Right lung (tissue), 2 donors: ENCODE measurements at regions not wholly inside any gene's neighbourhood (a gene's known extent, or its start where the extent isn't known, plus 50 kb on each side); places are given as distances from the start of the nearest gene placed in this dataset.
A peak's percentile ranks its signal among the peaks of the same experiment; 100 is the strongest.
"Not testable (repeated sequence)": the region's sequence is repeated elsewhere in the genome, so short reads cannot be mapped to it uniquely, and the experiment has no call there.

Experiments used
- DNase-seq, 2 donors: peaks; one replicate each; pipeline ENCODE4 v3.0.0-alpha.2; 2013

DNA sequence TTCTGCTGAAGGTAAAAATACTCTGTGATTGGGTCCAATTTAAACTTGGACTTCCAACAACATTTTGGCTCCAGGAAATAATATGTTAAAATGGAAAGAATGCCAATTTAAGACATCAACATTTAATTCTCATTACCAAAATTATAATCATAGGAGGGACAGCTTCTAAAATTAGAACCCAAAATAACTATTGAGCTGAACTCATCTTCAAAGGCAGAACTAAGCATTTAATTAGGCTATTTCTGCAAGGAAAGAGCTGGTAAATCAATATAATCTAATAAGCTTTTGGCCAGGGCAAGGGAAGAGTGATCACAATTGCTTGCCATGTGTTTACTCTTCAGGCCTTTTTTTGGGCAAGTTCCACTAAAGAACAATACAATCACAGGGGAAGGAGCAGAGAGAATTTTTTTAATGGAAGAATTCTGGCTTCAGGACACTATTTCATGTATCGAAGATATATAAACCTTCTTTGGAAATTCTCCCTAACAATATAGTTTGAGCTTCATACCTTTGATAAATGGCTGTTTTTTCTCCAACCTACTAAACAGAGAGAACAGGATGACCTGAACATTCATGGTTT is 133.1 kb upstream of the PTBP2 start:
- DNase-seq = peak; percentile 34 to 43

DNA sequence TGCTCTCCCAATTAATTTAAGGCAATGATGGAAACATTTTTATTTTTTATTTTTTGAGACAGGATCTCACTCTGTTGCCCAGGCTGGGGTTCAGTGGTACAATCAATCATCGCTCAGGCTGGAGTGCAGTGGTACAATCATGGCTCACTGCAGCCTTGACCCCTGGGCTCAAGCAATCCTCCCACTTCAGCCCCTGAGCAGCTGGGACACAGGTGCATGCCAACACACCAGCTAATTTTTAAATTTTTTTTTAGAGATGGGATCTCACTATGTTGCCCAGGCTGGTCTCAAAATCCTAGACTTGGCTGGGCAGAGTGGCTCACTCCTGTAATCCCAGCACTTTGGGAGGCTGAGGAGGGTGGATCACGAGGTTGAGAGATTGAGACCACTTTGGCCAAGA is 126.1 kb upstream of the PTBP2 start:
- not testable (repeated sequence) for DNase-seq

DNA sequence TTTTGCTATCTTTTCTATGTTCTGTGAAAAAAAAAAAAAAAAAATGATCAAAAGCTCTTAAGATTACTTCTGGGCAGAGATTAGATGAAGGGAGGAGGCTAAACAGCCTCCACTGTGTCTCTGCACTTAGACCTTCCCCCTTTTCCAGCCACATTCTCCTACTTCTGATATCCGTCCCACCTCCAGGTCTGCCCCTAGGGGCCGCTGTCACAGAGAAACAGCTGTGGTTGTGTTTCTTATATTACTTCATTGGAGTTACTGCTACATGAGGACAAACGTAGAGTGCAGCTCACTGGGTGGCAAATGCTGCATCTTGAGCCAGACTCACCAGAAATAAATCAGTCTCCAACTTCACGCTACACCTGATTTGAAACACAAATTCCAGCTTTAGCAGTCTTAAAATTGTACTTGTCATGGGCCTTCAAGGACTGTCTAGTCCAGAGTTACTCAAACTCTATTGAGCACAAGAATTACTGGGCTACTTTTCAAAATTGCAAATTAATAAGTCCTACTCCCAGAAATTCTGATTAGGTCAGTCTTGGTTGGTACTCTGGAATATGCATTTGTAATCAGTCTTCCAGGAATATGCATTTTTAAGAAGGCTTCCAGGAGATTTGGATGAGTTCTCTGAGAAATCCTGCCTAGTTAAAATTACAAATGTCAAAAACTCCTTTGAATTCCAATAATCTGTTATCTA is 125.2 kb upstream of the PTBP2 start:
- DNase-seq = no peak

DNA sequence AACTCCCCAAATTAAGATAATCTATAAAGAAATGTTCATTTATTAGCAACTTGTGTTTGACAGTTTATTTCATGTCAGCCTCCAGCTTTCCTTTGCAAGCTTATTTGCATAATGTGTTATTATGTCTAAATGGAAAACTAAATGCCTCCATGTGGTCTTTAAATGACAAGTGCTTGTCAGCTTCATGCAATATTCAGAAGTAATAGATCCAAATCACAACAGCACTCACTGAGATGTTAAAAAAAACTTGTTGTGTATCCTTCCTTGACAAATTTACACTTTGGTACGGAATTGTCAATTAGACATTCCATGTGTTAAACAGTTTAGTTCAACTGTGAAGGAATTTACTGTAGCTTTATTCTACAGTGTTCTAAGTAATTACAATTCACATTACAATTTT is 124.4 kb upstream of the PTBP2 start:
- no peak for DNase-seq

DNA sequence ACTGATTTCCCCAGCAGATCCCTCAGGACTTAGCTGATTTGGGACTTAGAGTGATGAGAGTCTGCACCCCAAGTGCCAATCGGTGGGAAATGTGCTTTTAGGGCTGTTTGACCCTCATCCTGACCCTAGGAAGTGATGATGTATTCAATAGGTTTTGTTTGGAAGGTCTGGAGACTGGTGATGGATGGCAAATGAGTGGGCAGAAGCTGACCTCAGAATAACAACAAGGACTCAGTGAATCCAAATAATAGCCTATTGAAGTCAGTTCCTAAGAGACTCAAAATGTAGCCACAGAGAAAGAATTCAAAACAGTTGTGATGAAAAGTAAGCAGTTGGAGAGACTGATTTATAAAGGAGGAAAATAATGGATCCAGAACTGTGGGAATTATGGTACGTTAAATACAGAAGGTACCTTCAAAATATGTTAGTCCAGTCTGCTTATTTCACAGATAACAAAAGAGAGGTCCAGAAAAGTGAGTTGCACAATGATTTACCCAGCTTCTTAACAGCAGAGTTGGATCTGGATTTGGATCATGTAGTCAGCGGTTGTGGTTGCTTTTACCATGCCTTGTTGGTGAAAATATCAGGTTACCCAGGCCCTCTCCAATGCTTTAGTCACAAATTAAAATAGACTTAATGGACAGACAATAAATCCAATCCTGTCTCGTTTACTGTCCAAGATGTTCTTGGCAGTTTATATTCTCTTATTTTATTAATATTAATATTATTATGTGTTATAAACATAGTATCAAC is 123.0 kb upstream of the PTBP2 start:
- DNase-seq = no peak

DNA sequence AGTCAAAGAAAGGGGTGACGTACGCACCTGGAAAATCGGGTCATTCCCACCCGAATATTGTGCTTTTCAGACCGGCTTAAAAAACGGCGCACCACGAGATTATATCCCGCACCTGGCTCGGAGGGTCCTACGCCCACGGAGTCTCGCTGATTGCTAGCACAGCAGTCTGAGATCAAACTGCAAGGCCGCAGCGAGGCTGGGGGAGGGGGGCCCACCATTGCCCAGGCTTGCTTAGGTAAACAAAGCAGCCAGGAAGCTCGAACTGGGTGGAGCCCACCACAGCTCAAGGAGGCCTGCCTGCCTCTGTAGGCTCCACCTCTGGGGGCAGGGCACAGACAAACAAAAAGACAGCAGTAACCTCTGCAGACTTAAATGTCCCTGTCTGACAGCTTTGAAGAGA is 117.0 kb upstream of the PTBP2 start:
- DNase-seq = not testable (repeated sequence)

DNA sequence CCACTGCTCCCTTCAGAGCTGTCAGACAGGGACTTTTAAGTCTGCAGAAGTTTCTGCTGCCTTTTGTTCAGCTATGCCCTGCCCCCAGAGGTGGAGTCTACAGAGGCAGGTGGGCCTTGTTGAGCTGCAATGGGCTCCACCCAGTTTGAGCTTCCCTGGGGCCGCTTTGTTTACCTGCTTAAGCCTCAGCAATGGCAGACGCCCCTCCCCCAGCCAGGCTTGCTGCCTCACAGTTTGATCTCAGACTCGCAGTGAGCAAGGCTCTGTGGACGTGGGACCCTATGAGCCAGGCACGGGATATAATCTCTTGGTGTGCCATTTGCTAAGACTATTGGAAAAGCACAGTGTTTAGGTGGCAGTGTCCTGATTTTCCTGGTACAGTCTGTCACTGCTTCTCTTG is 104.2 kb upstream of the PTBP2 start:
- DNase-seq = not testable (repeated sequence)

DNA sequence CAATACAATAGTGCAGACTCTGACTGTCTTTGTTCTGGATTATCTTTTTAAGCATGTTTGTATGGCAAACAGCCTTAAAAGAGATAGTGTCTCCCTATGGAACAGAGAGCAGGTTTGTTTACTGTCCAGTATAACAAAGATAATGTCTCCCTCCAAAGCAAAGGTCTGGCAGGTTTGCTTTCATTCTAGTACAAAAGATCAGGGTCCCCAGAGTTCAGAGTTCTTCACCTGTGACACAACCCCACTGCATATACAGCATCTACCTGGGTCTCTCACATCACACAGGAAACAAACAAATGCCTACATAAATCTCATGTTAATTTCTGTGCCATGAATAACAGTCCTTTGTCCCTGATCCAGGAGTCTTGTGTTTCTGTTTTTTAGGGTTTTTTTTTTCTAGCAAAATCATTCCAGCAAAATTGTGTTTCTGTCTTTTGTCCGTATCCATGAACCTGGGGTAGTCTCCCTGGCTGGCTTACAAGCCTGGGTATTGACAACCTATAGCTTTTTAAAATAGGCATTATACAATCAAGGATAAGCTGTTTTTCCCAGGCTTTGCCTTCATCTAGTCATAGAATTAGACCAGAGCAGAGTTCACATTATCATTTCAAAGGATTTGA is 89.4 kb upstream of the PTBP2 start:
- DNase-seq = no peak

DNA sequence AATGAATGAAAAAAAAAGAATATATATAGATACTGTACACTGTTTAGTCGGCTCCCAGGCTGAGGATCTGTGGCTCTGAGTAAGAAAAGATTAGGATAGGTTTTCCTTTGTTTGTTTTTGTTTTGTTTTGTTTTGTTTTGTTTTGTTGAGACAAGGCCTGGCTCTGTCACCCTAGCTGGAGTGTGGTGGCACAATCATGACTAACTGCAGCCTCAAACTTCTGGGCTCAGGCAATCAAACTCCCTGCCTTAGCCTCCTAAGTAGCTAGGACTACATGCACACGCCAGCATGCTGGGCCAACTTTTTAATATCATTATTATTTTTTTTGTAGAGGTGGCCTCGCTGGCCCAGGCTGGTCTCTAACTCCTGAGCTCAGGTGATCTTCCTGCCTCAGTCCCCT is 87.9 kb upstream of the PTBP2 start:
- no peak for DNase-seq

DNA sequence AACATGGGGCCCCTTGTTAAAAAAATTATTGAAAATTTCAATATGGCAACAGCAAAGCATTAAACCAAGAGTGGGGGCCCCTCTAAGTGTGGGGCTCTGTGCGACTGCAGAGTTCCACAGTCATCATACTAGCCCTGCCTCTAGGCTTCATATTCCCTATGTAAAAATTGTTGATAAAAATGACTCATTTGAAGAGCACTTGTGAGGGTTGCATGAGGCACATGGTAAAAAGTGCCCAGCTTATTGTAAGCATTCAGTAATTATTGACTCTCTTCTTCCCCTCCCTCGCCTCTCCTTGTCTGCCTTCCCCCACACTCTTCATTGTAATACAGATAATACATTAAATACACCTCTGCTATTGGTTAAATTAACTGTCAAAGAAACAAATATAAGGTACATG is 86.7 kb upstream of the PTBP2 start:
- peak in 1 of 2 donors; percentile 14 for DNase-seq

DNA sequence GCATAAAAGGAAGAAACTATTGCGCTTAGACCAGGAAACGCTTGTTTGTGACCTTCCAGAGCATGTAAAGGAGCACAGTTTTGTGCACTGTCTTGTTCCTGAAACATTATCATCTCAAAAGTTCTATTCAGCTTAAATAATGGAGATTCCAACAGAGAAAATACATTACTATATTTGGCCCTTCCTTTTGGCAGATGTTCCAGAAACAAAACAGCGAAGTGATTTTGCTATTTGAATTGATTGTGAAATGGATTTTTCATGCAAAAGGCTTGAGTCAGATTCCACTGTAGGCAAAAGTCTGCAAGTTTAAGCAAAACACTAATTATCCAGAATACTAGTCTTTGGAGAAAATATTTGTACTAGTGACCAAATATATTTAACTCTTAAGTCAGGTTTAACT is 80.3 kb upstream of the PTBP2 start:
- peak; percentile 31 to 46 for DNase-seq

DNA sequence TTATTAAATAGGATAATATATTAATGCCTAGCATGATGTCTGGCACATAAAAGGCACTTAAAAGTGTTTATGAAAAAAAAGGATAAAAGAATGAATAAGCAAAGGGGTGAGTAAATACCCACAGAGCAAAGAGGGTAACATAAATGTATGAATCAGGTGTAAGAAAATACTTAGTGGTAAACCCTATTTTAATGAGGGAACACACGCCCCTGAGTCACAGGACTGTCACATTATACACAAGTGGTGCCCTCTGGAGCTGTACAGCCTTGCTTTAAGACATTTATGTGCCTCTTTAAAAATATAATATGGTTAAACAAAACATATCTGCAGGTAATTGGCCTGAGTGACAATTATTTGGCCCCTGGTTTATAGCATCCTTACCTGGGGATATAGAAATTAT is 78.1 kb upstream of the PTBP2 start:
- DNase-seq = no peak

DNA sequence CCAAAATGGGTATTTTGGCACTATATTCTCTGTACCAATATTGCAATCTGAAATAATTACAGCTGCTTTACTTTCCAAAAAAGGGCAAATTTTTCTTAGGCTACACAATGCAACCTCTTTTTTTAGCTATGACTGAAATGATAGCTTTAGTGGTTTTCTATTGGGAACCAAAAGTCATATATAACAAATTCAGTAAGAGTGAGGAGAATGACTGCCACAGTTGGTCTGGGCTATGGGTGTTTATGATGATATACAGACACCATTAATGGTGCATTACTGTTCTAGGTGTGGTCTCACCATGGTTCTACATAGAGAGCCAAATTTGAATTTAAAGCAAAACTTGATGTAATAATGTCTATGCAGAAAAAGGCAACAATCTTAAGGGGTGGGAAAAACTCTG is 72.3 kb upstream of the PTBP2 start:
- DNase-seq = no peak

DNA sequence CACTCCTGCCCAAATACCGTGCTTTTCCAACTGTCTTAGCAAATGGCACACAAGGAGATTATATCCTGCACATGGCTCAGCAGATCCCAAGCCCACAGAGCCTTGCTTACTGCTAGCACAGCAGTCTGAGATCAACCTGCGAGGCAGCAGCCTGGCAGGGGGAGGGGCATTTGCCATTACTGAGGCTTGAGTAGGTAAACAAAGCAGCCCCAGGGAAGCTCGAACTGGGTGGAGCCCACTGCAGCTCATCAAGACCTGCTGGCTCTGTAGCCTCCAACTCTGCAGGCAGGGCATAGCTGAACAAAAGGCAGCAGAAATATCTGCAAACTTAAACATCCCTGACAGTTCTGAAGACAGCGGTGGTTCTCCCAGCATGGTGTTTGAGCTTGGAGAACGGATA is 70.1 kb upstream of the PTBP2 start:
- no peak for DNase-seq

DNA sequence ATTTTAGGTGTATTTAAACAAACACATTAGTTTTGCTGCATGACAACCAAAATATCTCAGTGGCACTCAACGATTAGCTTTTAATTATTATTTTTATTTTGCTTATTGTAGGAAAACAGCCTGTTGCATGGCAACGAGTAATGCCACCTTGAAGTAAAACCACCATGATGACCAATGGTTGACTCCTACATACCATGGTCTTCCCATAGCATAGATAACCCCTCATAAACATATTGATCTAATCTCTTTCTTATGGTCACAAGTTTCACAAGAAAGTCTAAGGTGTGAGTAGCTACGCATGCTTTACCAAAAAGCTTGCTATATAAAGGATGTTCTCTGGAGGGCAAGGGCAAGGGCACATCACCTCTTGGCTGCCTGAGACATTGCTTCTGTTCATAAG is 61.5 kb upstream of the PTBP2 start:
- no peak for DNase-seq

DNA sequence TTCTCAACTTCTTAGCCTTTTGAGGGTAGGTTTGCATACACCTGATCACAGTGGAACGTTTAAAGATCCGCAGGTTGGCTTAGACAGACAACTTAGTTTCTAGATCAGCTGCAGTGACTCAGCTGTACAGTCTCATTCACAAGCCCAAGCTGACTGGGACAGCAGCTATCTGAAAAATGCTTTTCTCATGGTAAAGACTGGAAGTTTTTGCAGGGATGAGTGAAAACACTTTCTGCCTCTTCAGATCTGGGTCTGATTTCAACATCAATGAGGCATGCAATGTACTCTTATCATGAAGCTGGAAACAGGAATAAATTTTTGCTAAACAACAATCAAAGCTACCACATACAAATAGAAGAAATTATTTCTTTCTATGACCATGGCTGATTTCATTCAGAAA is 61.1 kb upstream of the PTBP2 start:
- no peak for DNase-seq
